DMS114 treated with DMSO at 0.1 percent for 48 hours (cell line): ENCODE measurements at regions not wholly inside any gene's neighbourhood (a gene's known extent, or its start where the extent isn't known, plus 50 kb on each side); places are given as distances from the start of the nearest gene placed in this dataset.
A peak's percentile ranks its signal among the peaks of the same experiment; 100 is the strongest.

Experiments used
- DNase-seq: peaks from one replicate; lab custom pipeline; 2025; ENCODE audit not compliant: unreplicated experiment; lab: John Stamatoyannopoulos, UW

DNA sequence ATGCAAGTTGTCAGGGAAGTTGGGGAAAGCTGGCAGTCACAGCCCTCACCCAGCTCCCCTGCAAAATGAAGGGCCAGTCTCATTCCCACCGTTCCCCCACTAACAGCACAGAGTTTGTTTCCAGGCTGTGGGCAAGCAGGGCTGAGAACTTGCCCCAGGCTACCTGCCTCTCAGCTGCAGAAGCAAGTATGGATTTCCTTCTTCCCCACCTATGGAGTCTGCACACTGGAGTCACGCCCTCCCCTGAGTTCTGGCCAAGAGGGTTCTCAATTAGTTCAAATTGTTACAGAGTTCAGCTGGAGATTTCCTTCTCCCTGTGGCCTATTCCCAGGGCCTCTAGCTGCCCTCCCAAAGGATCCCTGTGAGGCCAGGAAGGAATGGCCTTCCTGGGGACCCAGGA is 90.1 kb upstream of the ATP11B start:
- DNase-seq: no peak

DNA sequence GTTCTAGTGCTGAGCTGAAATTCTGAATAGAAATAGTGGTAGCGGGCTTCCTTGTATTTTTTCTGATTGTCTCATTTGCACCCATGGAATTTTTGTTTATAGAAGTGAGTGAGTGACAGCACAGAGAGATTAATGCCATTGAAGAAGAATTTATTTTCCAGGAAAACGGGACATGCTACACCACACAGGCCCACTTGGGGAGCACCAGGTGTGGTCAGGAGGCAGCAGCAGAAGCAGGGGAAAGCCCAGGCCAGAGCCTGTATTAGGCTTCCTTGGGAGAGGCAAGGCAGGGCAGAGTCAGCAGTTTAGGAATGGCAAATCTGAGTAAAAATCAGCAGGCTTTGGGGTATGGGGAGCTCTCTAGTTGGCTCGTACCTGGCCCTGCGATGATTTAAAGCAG is 88.4 kb upstream of the ATP11B start:
- DNase-seq: no peak

DNA sequence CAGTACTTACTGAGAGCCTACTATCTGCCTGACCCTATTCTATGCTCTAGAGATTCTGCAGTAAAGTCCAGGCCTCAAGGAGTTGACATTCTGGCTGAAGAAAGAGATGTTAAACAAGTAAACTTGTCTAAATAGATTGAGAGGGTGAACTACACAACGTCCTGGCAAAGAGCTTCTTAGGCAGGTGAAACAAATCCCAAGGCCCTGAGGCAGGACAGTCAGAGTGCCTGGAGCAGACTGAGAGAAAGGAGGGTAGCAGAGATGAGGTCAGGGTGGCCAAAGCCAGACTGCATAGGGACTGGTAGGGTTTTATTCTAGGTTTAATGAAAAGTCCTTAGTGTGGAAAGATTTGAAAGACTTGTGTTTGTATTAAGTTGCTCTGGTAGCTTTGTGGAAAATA is 84.5 kb upstream of the ATP11B start:
- DNase-seq: no peak

DNA sequence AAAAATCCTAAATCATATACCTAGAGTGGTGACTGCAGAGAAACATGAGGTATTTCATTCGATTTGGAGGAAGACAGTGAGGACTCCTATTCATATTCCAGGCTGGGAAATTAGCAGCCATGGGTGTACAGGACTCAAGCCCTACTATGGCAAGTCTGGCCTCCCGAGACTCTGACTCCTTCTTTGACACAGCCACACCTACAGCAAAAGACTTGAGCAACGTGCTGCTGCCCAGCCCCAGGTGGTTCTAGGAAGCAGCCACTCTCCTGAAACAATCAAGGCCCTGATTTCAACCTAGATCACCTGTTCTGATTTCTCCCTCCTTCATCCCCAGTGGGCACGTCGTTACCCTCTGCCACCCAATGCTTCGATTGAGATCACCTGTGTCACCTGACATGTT is 84.0 kb upstream of the ATP11B start:
- no peak for DNase-seq

DNA sequence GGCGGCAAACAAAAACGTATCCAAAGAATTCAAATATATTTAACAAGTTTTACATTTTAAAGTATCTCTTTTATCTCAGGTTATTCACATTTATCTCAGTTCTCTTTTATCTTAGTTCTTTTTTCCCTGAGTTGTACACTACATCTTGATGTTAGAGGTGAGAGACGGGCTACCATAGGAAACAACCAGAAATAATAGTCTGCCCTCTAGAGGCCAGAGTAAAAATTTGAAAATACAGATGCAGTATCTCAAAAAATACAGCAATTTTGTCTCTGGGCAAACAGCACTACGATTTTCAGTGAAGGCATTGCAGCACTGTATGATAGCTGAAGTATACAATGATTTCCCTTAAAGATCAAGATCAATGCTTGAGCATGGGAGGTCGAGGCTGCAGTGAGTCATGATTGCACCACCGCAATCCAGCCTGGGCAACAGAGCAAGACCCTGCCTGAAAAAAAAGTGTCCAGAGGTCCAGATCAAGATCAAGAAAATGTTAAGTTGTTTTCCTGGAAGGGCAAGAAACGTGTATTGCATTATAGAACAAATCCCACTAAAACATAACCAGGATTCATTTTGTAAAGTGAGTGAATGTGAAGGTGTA is 82.6 kb upstream of the ATP11B start:
- peak; percentile 19 for DNase-seq

DNA sequence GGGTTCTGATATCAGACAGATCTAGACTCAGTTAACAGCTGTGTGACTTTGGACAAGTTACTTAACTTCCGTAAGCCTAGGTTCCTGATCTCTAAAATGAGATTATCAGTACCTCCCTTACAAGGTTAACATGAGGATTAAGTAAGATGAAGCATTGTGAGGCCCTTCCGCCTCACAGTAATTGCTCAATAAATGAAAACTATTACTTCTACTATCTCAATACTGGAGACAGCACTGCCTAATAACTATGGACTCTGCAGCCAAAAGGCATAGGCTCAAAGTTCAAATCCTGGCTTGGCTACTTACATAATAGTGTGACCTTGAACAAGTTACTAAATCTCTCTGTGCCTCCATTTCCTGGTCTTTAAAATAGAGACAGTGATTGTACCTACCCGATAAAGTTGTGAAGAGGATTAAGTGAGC is 82.0 kb upstream of the ATP11B start:
- DNase-seq: no peak

DNA sequence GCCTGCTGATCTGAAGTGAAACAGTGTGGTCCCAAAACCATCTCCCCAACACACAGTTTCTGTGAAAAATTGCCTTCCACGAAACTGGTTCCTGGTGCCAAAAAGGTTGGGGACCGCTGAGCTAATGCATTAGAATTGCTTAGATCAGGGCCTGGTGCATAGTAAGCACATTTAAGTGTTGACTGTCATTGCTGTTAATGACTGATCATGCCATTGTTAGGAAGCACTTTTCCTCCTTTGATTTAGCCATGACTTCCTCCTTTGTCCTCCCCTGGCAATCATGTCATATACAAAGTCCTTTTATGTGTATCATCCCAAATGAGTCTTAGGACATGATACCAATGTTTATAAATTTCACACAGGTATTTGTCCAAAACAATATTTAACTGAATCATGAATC is 81.5 kb upstream of the ATP11B start:
- DNase-seq: no peak

DNA sequence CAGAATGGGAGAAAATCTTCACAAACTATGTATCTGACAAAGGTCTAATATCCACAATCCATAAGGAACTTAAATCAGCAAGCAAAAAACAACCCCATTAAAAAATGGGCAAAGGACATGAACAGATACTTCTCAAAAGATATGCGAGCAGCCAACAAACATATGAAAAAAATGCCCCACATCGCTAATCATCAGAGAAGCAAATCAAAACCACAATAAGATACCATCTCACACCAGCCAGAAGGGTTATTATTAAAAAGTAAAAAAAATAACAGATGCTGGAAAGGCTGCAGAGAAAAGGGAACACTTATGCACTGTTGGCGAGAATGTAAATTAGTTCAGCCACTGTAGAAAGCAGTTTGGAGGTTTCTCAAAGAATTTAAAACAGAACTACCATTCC is 80.2 kb upstream of the ATP11B start:
- DNase-seq: no peak

DNA sequence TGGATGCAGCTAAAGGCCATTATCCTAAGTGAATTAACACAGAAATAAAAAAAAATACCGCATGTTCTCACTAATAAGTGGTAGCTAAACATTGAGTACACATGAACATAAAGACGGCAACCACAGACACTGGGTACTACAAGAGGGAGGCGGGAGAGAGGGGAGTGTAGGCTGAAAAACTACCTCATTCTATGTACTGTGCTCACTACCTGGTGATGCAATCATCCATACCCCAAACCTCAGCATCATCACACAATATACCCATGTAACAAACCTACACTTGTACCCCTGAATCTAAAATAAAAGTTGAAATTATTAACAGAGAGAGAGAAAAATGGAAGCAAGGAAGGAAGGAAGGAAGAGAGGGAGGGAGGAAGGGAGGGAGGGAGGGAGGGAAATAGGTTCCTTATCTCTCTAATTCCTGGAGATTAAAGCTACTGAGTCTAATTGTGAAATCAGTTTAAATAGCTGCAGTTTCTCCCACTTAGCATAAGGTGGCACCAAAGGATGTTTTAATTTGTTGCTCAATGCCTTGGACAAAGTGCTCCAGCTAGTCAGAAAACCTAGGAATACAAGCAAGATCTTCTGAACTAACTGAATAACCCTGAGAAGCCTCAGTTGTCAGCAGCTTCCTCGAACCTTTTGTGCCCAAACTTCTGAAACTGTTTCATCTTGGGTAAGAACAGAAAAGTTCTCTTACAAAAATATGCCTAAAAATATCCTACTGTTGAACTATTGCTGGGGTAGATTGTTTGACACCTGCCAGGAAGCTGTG is 79.4 kb upstream of the ATP11B start:
- DNase-seq: peak; percentile 40

DNA sequence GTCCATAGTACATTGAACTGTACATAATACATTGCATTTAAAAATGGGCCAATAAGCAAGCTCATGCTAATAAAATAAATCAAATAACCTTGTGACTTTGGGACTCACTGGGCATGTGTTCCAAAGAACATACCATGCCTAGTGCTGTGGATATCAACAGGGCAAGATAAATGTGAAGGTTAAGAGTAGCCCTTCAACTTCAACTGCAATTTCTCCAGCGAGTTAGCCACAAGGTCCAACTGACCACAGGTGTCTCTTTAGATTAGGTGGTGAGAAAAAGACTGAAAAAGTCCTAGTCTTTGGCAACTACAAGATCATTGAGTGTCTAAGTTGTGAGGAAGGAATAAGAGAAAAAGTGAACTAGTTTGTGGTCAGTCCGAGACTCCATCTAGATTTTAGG is 78.3 kb upstream of the ATP11B start:
- DNase-seq: no peak

DNA sequence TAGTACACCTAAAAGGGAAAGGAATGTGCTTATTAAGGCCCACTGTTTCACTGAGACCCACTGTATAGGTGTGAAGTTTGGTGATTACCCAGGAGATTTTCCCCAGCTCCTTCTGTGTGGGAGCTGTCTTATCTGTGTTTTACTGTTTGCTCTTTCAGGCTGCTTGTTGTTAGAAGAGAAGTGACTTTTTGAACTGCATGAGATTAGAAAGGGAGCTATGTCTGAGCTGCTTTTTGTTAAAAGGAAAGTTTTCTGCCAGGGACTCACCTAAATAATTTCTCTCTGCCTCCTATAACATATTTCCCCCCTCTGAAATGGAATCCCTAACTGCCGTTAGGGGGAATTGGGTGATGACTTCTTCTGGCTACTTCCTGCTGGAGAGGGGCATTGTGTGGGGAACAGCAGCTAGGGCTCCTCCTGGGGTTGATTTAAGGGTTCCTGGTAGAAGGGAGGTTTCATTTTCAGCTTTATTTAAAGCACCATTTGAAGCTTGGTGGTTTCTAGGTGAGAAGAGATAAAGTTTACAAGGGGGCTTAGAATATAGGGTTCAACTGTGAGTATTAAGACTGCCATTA is 77.1 kb upstream of the ATP11B start:
- no peak for DNase-seq

DNA sequence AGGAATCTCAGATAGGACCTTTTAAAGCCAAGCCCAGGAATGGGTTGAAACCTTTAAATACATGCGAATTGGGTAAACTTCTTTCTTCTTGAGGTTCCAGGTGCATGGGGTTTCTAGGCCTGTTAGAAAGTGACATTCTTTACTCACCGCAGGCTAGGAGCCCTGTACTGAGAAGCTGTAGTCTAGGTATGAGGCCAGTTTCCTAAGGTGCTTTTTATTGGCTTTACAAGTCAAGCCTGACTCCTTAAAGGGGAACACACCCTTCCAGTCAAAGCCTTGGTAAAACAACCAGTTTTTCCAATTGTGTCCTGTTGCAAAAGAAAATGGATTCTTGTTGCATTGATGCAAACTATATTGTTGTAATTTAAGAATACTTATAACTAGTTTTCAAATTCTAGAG is 76.1 kb upstream of the ATP11B start:
- no peak for DNase-seq

DNA sequence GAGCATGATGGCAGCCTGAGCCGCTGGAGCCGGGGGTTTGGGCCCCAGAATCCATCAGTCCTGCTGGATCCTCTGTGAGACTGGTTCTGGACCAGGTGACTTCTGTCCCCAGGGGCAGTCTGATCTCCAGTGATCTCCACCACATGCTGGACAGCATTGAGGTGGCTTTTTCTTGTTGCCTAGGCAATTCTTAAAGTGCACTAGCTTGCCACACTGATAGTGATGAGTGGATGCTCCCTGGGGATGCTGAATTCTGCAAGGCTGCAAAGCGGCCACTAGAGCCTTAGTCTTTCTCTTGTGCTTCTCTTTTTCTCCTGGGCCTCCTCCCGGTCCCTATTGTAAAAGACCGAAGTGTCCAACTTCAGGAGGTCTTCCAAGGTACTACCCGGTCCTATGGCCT is 70.4 kb upstream of the ATP11B start:
- DNase-seq: no peak

DNA sequence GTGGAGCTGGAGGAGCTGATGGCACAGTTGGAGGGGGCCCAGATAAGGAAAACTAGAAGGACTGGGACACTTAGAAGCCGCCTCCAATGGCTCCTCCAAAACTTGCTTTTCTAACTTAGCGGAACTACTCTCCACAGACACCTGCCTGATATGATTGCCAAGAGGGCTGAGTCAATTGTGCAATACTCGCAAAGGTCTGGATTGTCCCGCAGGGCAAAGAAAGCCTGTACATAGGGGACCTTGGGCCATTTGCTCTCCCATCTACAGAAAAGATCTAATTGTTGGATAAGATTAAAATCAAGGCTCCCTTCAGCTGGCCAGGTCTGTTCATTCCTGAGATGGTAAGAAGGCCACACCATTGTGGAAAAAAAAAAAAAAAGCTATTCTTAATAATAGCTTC is 69.7 kb upstream of the ATP11B start:
- DNase-seq: no peak

DNA sequence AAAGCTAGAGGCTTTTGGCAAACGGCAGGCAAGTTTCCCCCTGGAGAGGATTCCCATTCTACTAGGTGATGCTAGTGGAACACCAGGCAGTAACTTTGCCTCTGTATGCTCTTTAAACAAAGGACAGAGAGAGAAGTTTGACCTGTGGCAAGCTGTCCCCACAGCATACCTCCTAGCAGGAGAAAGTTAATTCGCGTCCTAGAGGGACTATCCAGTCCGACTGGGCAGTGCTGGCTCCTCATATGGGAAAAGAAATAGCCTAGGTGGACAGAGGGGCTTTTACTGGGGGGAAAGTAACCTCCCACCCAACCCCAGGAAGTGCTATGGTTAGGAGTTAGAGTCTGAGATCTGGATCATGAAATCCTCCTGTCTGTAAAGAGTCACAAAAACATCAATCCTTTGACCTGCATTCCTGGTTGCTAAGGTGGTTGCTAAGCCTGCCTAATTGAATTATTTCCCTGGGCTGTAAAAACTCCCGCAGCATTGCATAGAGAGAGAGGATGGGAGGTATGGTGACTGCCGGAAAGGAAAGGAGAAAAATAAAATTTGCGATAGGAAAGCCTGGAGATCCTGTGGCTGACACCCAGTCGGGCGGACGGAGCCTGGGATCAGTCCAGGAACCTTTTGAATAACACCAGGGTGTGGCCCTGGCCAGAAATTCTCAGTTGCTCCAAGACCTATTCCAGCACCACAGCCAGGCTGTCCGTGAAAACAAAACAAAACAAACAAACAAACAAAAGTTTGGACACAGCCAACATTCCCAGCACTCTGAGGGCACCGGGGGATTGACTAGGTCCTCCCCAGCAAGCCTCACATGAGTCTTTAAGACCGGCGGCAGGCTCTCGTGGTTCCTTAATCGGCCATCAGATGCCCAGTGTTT is 67.7 kb upstream of the ATP11B start:
- DNase-seq: no peak

DNA sequence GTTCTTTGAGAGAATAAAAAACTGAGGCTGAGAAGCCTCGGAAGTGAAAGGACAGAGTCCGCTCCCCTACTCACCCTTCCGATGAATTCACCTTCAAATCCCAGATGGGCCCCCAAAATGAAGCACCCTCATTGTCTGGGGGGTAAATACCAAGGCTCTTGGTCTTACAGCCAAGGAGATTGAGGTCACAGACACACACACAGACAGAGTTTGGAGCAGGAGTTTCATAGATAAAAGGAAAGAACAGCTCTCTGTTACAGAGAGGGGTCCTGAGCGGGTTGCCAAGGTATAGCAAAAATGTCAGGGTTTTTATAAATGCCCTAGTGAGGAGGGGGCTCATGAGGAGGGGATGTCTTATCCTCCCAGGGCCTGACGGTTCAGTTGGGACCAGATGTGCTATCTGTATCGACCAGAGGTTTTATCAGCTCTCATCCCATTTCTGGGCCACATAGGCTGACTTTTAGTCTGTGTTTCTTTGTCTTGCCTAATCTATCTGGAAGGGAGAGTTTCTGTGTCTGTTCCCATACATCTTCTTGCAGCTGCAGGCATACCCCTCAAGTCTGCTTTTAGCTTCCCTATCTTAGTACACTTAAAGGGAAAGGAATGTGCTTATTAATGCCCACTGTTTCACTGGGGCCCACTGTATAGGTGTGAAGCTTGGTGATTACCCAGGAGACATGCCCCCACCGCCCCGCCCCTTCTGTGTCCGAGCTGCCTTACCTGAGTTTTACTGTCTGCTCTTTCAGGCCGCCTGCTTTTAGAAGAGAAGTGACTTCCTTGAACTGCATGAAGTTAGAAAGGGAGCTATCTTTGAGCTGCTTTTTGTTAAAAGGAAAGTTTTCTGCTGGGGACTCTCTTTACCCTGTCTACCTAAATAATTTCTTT is 66.8 kb upstream of the ATP11B start:
- DNase-seq: no peak

DNA sequence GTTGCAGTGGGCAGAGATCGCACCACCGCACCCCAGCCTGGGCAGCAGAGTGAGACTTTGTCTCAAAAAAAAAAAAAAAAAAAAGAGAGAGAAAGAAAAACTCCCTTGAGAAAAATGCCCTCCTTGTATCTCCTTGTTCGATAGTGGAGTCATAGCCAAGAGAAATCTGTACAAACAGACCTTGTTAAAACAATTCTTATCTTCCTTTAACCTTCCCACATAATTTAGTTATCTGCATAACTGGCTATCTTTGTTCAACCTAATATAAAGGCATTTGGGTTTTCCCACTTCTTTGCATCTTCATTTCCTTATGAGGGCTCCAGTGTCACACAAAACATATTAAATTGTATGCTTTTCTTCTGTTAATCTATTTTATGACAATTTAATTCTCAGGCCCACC is 65.1 kb upstream of the ATP11B start:
- DNase-seq: no peak

DNA sequence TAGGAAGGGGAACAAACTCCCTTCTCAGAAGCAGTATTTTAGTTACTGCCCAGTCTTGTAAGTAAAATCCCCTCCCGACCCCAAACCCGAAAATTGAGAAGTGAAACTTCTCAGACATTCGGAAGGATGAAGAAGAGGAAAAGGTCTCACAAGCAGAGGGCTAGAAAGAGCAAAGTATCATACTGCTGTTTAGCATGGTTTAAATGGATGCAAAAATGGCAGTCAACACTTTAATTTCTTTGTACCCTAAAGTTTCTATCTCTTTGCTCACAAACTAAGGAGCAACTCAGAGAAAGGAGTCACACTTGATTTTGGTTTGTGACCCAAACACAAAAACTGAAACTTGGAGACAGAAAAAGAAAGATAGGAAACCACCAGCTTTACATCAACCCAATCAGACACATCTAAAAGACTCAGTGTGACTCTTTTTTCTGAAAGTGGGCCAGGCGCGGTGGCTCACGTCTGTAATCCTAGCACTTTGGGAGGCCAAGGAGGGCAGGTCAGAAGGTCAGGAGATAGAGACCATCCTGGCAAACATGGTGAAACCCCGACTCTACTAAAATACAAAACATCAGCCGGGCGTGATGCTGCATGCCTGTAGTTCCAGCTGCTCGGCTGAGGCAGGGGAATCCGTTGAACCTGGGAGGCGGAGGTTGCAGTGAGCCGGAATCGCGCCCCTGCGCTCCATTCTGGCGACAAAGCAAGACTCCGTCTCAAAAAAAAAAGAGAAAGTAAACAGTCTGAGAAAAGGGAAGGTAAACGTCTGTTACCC is 63.2 kb upstream of the ATP11B start:
- no peak for DNase-seq

DNA sequence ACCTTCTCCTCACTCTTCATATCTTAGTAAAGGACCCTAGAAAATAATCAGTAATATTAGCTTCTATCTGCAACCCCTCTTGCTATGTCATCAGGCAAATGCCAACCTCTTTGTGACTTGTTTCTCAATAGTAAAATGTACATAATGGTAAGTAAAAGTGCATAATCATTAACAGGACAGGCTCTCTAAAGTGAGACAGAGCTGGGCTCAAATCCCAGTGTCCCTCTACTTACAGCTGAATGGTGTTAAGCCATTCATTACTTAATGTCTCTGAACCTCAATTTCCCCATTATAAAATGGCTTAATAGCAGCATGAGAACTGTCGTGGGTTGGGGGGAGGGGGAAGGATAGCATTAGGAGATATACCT is 62.6 kb upstream of the ATP11B start:
- DNase-seq: no peak

DNA sequence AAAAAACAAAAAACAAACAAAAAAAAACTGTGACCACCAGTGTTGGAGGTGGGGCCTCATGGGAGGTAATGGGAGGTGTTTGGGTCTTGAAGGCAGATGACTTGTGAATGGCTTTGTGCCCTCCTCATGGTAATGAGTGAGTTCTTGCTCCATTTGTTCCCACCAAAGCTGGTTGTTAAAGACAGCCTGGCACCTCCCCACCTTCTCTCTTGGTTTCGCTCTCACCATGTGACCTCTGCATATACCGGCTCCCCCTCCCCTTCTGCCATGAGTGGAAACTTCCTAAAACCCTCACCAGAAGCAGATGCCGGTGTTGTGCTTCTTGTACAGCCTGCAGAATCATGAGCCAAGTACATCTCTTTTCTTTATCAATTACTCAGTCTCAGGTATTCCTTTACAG is 61.5 kb upstream of the ATP11B start:
- DNase-seq: no peak
